ENCODE measurements at regions not wholly inside any gene's neighbourhood (a gene's known extent, or its start where the extent isn't known, plus 50 kb on each side); places are given as distances from the start of the nearest gene placed in this dataset.

GRCh38 chr14:81818271-81818670 is 284.6 kb upstream of the SEL1L start:
- Histone ChIP-seq H2AFZ (ENCODE audit: low read depth, low read length) (no peak overlapping the region), H3K4me1 (ENCODE audit: control insufficient read depth, extremely low read depth, insufficient read depth, low read length) (no peaks in the 10 kb centered on the region), H3K27ac (ENCODE audit: insufficient read depth, low read depth, low read length) (no peak overlapping the region), H3K9me3 (replicated peaks; ENCODE audit: control insufficient read depth, insufficient read depth, low read length) (peaks cover 2% of the 10 kb centered on the region), H3K4me2 (ENCODE audit: insufficient read depth, low read length) (no peak overlapping the region), H3K9me1 (replicated peaks; ENCODE audit: control insufficient read depth, extremely low read depth, insufficient read depth, low read length) (no peaks in the 10 kb centered on the region), H3K4me3 (replicated peaks in 1 of 3; ENCODE audit: insufficient read depth in 1 of 3, low read depth in 1 of 3, low read length in 3 of 3) (no peak overlapping the region), H4K20me1 (replicated peaks; ENCODE audit: control insufficient read depth, extremely low read depth, insufficient read depth, low read length) (no peaks in the 10 kb centered on the region), H3K27me3 (ENCODE audit: control insufficient read depth in 2 of 2, insufficient read depth in 2 of 2, low read length in 2 of 2) (no peaks in the 10 kb centered on the region), H3K36me3 (ENCODE audit: control insufficient read depth in 2 of 2, extremely low read depth in 1 of 2, insufficient read depth in 2 of 2, low read length in 2 of 2) (no peaks in the 10 kb centered on the region), H3K79me2 (ENCODE audit: control insufficient read depth, insufficient read depth, low read length) (no peaks in the 10 kb centered on the region), H3K9ac (replicated peaks; ENCODE audit: extremely low read depth, insufficient read depth, low read length) (no peak overlapping the region)
- dilution Hi-C loops (cut with MboI; ENCODE audit: extremely low pct_ligation_motif_present, low sequenced_read_pairs) = no loop called here
- TF ChIP-seq MYC (IDR thresholded peaks at IDR 0.05; ENCODE audit: low read depth, low read length) = no peak
- TF ChIP-seq POLR2AphosphoS5 (IDR thresholded peaks at IDR 0.05; ENCODE audit: insufficient read depth, low read depth, low read length) = no peak
- no peak for TF ChIP-seq POLR2A (IDR thresholded peaks at IDR 0.05; ENCODE audit: low read depth, low read length)
- no peak for TF ChIP-seq FOS (IDR thresholded peaks at IDR 0.05; ENCODE audit: borderline replicate concordance, insufficient read depth, low read length)
- intact Hi-C loops (cut with micrococcal nuclease) = no loop called here
- ChIA-PET POLR2A (no interaction called here), CTCF (no interaction called here)
- FAIRE-seq = no peak
- DNase-seq (ENCODE audit: low read depth, low spot score) = no peak
- BruUV-seq (replicated peaks) = no TSS peak

- H3K27me3 ChIP-seq (ENCODE audit: control insufficient read depth in 2 of 2, insufficient read depth in 2 of 2, low read length in 2 of 2) = no peaks in the 10 kb centered on the region
- TF ChIP-seq JUN (IDR thresholded peaks at IDR 0.05; ENCODE audit: borderline replicate concordance, insufficient read depth, insufficient read length, low read depth) (no peak), CTCF (IDR thresholded peaks at IDR 0.05; ENCODE audit: extremely low read depth in 1 of 2, insufficient read depth in 1 of 2, low read depth in 1 of 2, low read length in 2 of 2) (no peak), EZH2 (IDR thresholded peaks at IDR 0.05; ENCODE audit: borderline replicate concordance, low read depth, low read length, severe bottlenecking) (no peak), POLR2A (IDR thresholded peaks at IDR 0.05; ENCODE audit: low read depth, low read length) (no peak), GATA2 (IDR thresholded peaks at IDR 0.05; ENCODE audit: insufficient read depth, insufficient read length, low read depth, low read length) (no peak), POLR2AphosphoS5 (IDR thresholded peaks at IDR 0.05; ENCODE audit: insufficient read depth, low read depth, low read length) (no peak), MAX (IDR thresholded peaks at IDR 0.05; ENCODE audit: insufficient read depth, insufficient read length) (no peak), FOS (IDR thresholded peaks at IDR 0.05; ENCODE audit: borderline replicate concordance, insufficient read depth, low read length) (no peak), MYC (IDR thresholded peaks at IDR 0.05; ENCODE audit: low read depth, low read length) (no peak)
- H3K27ac ChIP-seq (ENCODE audit: insufficient read depth, low read depth, low read length) = no peak overlapping the region
- no TSS peak for BruUV-seq (replicated peaks)
- H3K9me1 ChIP-seq (replicated peaks; ENCODE audit: control insufficient read depth, extremely low read depth, insufficient read depth, low read length) = no peaks in the 10 kb centered on the region
- H3K36me3 ChIP-seq (ENCODE audit: control insufficient read depth in 2 of 2, extremely low read depth in 1 of 2, insufficient read depth in 2 of 2, low read length in 2 of 2) = no peaks in the 10 kb centered on the region
- dilution Hi-C loops (cut with MboI; ENCODE audit: extremely low pct_ligation_motif_present, low sequenced_read_pairs) = no loop called here
- no peak for DNase-seq (ENCODE audit: low read depth, low spot score)
- intact Hi-C loops (cut with micrococcal nuclease) = no loop called here
- H2AFZ ChIP-seq (ENCODE audit: low read depth, low read length) = no peak overlapping the region
- FAIRE-seq = no peak
- no peaks in the 10 kb centered on the region for H4K20me1 ChIP-seq (replicated peaks; ENCODE audit: control insufficient read depth, extremely low read depth, insufficient read depth, low read length)
- no peaks in the 10 kb centered on the region for H3K79me2 ChIP-seq (ENCODE audit: control insufficient read depth, insufficient read depth, low read length)
- no peak overlapping the region for H3K9ac ChIP-seq (replicated peaks; ENCODE audit: extremely low read depth, insufficient read depth, low read length)
- ChIA-PET POLR2A (no interaction called here), CTCF (no interaction called here)
- no peaks in the 10 kb centered on the region for H3K4me1 ChIP-seq (ENCODE audit: control insufficient read depth, extremely low read depth, insufficient read depth, low read length)
- peaks cover 2% of the 10 kb centered on the region for H3K9me3 ChIP-seq (replicated peaks; ENCODE audit: control insufficient read depth, insufficient read depth, low read length)
- H3K4me2 ChIP-seq (ENCODE audit: insufficient read depth, low read length) = no peak overlapping the region
- no peak overlapping the region for H3K4me3 ChIP-seq (replicated peaks in 1 of 3; ENCODE audit: insufficient read depth in 1 of 3, low read depth in 1 of 3, low read length in 3 of 3)
Measured at GRCh38 chr14:81819344-81819743, 285.7 kb upstream of the SEL1L start.
